ENCODE measurements at regions not wholly inside any gene's neighbourhood (a gene's known extent, or its start where the extent isn't known, plus 50 kb on each side); places are given as distances from the start of the nearest gene placed in this dataset.

- Histone ChIP-seq H3K9ac (replicated peaks; ENCODE audit: extremely low read depth, insufficient read depth, low read length) (no peak overlapping the region), H3K27ac (ENCODE audit: insufficient read depth, low read depth, low read length) (no peak overlapping the region), H3K4me1 (ENCODE audit: control insufficient read depth, extremely low read depth, insufficient read depth, low read length) (no peaks in the 10 kb centered on the region), H3K4me3 (replicated peaks in 1 of 3; ENCODE audit: insufficient read depth in 1 of 3, low read depth in 1 of 3, low read length in 3 of 3) (no peak overlapping the region), H3K9me1 (replicated peaks; ENCODE audit: control insufficient read depth, extremely low read depth, insufficient read depth, low read length) (no peaks in the 10 kb centered on the region), H2AFZ (ENCODE audit: low read depth, low read length) (no peak overlapping the region), H3K27me3 (ENCODE audit: control insufficient read depth in 2 of 2, insufficient read depth in 2 of 2, low read length in 2 of 2) (no peaks in the 10 kb centered on the region), H3K36me3 (ENCODE audit: control insufficient read depth in 2 of 2, extremely low read depth in 1 of 2, insufficient read depth in 2 of 2, low read length in 2 of 2) (no peaks in the 10 kb centered on the region), H3K9me3 (replicated peaks; ENCODE audit: control insufficient read depth, insufficient read depth, low read length) (no peaks in the 10 kb centered on the region), H3K4me2 (ENCODE audit: insufficient read depth, low read length) (no peak overlapping the region), H4K20me1 (replicated peaks; ENCODE audit: control insufficient read depth, extremely low read depth, insufficient read depth, low read length) (no peaks in the 10 kb centered on the region), H3K79me2 (ENCODE audit: control insufficient read depth, insufficient read depth, low read length) (no peaks in the 10 kb centered on the region)
- POLR2A ChIA-PET: no interaction called here
- CTCF ChIA-PET: no interaction called here
- intact Hi-C loops (cut with micrococcal nuclease): no loop called here
- no peak for DNase-seq (ENCODE audit: low read depth, low spot score)
- no peak for FAIRE-seq
- TF ChIP-seq FOS (IDR thresholded peaks at IDR 0.05; ENCODE audit: borderline replicate concordance, insufficient read depth, low read length) (no peak), GATA2 (IDR thresholded peaks at IDR 0.05; ENCODE audit: insufficient read depth, insufficient read length, low read depth, low read length) (no peak), EZH2 (IDR thresholded peaks at IDR 0.05; ENCODE audit: borderline replicate concordance, low read depth, low read length, severe bottlenecking) (no peak), MAX (IDR thresholded peaks at IDR 0.05; ENCODE audit: insufficient read depth, insufficient read length) (no peak), POLR2AphosphoS5 (IDR thresholded peaks at IDR 0.05; ENCODE audit: insufficient read depth, low read depth, low read length) (no peak)
- BruUV-seq (replicated peaks): no TSS peak
- dilution Hi-C loops (cut with MboI; ENCODE audit: extremely low pct_ligation_motif_present, low sequenced_read_pairs): no loop called here
Observed at GRCh38 chr1:193520472-193520871, 334.1 kb upstream of the B3GALT2 start.

- intact Hi-C loops (cut with micrococcal nuclease) (no loop called here), dilution Hi-C loops (cut with MboI; ENCODE audit: extremely low pct_ligation_motif_present, low sequenced_read_pairs) (no loop called here)
- no peaks in the 10 kb centered on the region for H3K79me2 ChIP-seq (ENCODE audit: control insufficient read depth, insufficient read depth, low read length)
- no peak overlapping the region for H2AFZ ChIP-seq (ENCODE audit: low read depth, low read length)
- no peaks in the 10 kb centered on the region for H3K9me1 ChIP-seq (replicated peaks; ENCODE audit: control insufficient read depth, extremely low read depth, insufficient read depth, low read length)
- H3K4me3 ChIP-seq (replicated peaks in 1 of 3; ENCODE audit: insufficient read depth in 1 of 3, low read depth in 1 of 3, low read length in 3 of 3): no peak overlapping the region
- FAIRE-seq: no peak
- H3K4me1 ChIP-seq (ENCODE audit: control insufficient read depth, extremely low read depth, insufficient read depth, low read length): no peaks in the 10 kb centered on the region
- no peak for DNase-seq (ENCODE audit: low read depth, low spot score)
- no peaks in the 10 kb centered on the region for H3K9me3 ChIP-seq (replicated peaks; ENCODE audit: control insufficient read depth, insufficient read depth, low read length)
- no TSS peak for BruUV-seq (replicated peaks)
- no peaks in the 10 kb centered on the region for H3K27me3 ChIP-seq (ENCODE audit: control insufficient read depth in 2 of 2, insufficient read depth in 2 of 2, low read length in 2 of 2)
- no peak overlapping the region for H3K4me2 ChIP-seq (ENCODE audit: insufficient read depth, low read length)
- TF ChIP-seq FOS (IDR thresholded peaks at IDR 0.05; ENCODE audit: borderline replicate concordance, insufficient read depth, low read length): no peak
- no peak for TF ChIP-seq EZH2 (IDR thresholded peaks at IDR 0.05; ENCODE audit: borderline replicate concordance, low read depth, low read length, severe bottlenecking)
- no peak for TF ChIP-seq CTCF (IDR thresholded peaks at IDR 0.05; ENCODE audit: extremely low read depth in 1 of 2, insufficient read depth in 1 of 2, low read depth in 1 of 2, low read length in 2 of 2)
- TF ChIP-seq POLR2AphosphoS5 (IDR thresholded peaks at IDR 0.05; ENCODE audit: insufficient read depth, low read depth, low read length): no peak
- no peak for TF ChIP-seq POLR2A (IDR thresholded peaks at IDR 0.05; ENCODE audit: low read depth, low read length)
- no peak for TF ChIP-seq MYC (IDR thresholded peaks at IDR 0.05; ENCODE audit: low read depth, low read length)
- TF ChIP-seq JUN (IDR thresholded peaks at IDR 0.05; ENCODE audit: borderline replicate concordance, insufficient read depth, insufficient read length, low read depth): no peak
- no peak for TF ChIP-seq MAX (IDR thresholded peaks at IDR 0.05; ENCODE audit: insufficient read depth, insufficient read length)
- no peak for TF ChIP-seq GATA2 (IDR thresholded peaks at IDR 0.05; ENCODE audit: insufficient read depth, insufficient read length, low read depth, low read length)
- ChIA-PET POLR2A (no interaction called here), CTCF (no interaction called here)
- H4K20me1 ChIP-seq (replicated peaks; ENCODE audit: control insufficient read depth, extremely low read depth, insufficient read depth, low read length): no peaks in the 10 kb centered on the region
- no peaks in the 10 kb centered on the region for H3K36me3 ChIP-seq (ENCODE audit: control insufficient read depth in 2 of 2, extremely low read depth in 1 of 2, insufficient read depth in 2 of 2, low read length in 2 of 2)
- H3K27ac ChIP-seq (ENCODE audit: insufficient read depth, low read depth, low read length): no peak overlapping the region
- H3K9ac ChIP-seq (replicated peaks; ENCODE audit: extremely low read depth, insufficient read depth, low read length): no peak overlapping the region
Observed at GRCh38 chr1:193519922-193520321, 333.5 kb upstream of the B3GALT2 start.
